ENCODE measurements at regions not wholly inside any gene's neighbourhood (a gene's known extent, or its start where the extent isn't known, plus 50 kb on each side); places are given as distances from the start of the nearest gene placed in this dataset.

DNA sequence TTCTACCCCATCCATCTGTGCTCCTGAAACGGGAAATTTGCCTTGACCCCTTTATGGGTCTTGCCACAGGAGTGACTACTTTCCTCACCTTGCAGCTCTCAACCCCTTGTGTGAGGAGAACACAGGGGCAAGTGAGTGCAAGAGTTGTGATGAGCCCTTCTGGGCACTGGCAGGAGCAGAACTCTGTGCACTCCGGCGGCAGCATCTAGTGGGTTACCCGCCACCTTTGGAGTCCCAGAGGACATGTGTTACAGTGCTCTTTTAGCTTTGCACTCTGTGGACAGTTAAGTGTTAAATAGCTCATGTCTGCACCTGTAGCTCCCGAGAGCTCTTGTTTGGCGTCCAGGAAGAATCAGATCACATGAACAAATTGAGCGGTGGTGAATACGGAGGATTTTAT, 940.2 kb downstream of the GRIK2 start:
- BruUV-seq (replicated peaks), result no TSS peak
- H3K4me3 ChIP-seq, result no peak overlapping the region
- ATAC-seq (no peak), DNase-seq (ENCODE audit: extremely low read depth in 1 of 4, low spot score in 3 of 4) (no peak), FAIRE-seq (no peak)
- 2% methylated on average over 8 of the region's 8 CpGs for WGBS (ENCODE audit: insufficient coverage, low coverage, missing lambda C conversion rate)
- H3K9me1 ChIP-seq (ENCODE audit: control insufficient read depth, insufficient read depth, low read length), result no peaks in the 10 kb centered on the region
- no peaks in the 10 kb centered on the region for H3K9me3 ChIP-seq (replicated peaks; ENCODE audit: control insufficient read depth, insufficient read depth, low read depth, low read length)
- H3K9ac ChIP-seq (ENCODE audit: insufficient read depth in 1 of 2, low read depth in 2 of 2, low read length in 2 of 2), result no peak overlapping the region
- ChIA-PET CTCF (ENCODE audit: low intra/inter-chr PET ratio) (no interaction called here), POLR2A (no interaction called here)
- H3K36me3 ChIP-seq (ENCODE audit: control insufficient read depth, insufficient read depth, low read length), result no peaks in the 10 kb centered on the region
- H2AFZ ChIP-seq (ENCODE audit: low read depth, low read length), result no peak overlapping the region
- H3K79me2 ChIP-seq (ENCODE audit: control insufficient read depth, insufficient read depth, low read length), result no peaks in the 10 kb centered on the region
- H4K20me1 ChIP-seq (replicated peaks; ENCODE audit: control insufficient read depth, insufficient read depth, low read length), result no peaks in the 10 kb centered on the region
- no peak overlapping the region for H3K27ac ChIP-seq (ENCODE audit: extremely low read depth, low read depth, low read length)
- intact Hi-C loops (cut with micrococcal nuclease) (no loop called here), in situ Hi-C loops (cut with MboI) (no loop called here)
- H3K4me2 ChIP-seq (ENCODE audit: insufficient read depth, low read length), result no peak overlapping the region
- no peaks in the 10 kb centered on the region for H3K27me3 ChIP-seq (ENCODE audit: control insufficient read depth in 2 of 2, insufficient read depth in 2 of 2, low read length in 2 of 2)
- TF ChIP-seq THRAP3 (IDR thresholded peaks at IDR 0.05; ENCODE audit: borderline replicate concordance), result no peak
- TF ChIP-seq ELF4 (CRISPR knock-in tag; IDR thresholded peaks at IDR 0.05), result no peak
- TF ChIP-seq, protein P1, sequence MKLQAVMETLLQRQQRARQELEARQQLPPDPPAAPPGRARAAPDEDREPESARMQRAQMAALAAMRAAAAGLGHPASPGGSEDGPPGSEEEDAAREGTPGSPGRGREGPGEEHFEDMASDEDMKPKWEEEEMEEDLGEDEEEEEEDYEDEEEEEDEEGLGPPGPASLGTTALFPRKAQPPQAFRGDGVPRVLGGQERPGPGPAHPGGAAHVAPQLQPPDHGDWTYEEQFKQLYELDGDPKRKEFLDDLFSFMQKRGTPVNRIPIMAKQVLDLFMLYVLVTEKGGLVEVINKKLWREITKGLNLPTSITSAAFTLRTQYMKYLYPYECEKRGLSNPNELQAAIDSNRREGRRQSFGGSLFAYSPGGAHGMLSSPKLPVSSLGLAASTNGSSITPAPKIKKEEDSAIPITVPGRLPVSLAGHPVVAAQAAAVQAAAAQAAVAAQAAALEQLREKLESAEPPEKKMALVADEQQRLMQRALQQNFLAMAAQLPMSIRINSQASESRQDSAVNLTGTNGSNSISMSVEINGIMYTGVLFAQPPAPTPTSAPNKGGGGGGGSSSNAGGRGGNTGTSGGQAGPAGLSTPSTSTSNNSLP (IDR thresholded peaks at IDR 0.05; ENCODE audit: borderline replicate concordance, low read depth, low read length), result no peak
- no peaks in the 10 kb centered on the region for H3K4me1 ChIP-seq (replicated peaks in 1 of 2; ENCODE audit: control insufficient read depth in 2 of 2, insufficient read depth in 2 of 2, low read length in 2 of 2)

DNA sequence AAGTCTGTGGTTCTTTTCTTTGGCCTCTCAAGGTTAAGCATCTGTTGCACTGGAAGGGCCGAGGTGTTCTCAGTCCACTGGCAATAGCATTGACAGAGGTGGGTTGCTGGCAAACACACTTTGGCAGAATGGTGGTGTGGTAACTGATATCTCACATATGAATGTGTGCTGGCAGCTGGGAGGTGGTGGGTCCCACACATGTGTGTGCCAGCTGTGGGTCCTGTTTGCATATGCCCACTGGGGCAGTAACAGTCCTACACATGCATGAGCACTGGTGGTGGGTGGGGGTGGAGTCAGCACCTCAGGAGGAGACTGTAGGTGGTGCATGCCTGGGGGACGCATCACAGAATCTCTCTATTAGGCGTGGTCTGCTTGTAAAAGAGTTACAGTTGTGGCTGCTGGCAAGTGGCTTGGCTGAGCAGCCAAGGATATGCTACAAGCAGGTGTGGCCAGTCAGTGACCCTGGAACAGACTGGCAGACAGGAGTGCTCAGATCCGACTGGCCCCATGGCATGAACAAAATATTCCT, 934.3 kb downstream of the GRIK2 start:
- H3K4me1 ChIP-seq (replicated peaks in 1 of 2; ENCODE audit: control insufficient read depth in 2 of 2, insufficient read depth in 2 of 2, low read length in 2 of 2), result no peaks in the 10 kb centered on the region
- FAIRE-seq (no peak), DNase-seq (ENCODE audit: extremely low read depth in 1 of 4, low spot score in 3 of 4) (no peak), ATAC-seq (no peak)
- H3K27me3 ChIP-seq (ENCODE audit: control insufficient read depth in 2 of 2, insufficient read depth in 2 of 2, low read length in 2 of 2), result no peaks in the 10 kb centered on the region
- no peaks in the 10 kb centered on the region for H3K36me3 ChIP-seq (ENCODE audit: control insufficient read depth, insufficient read depth, low read length)
- in situ Hi-C loops (cut with MboI), result no loop called here
- intact Hi-C loops (cut with micrococcal nuclease), result no loop called here
- H3K4me2 ChIP-seq (ENCODE audit: insufficient read depth, low read length), result no peak overlapping the region
- no peak overlapping the region for H2AFZ ChIP-seq (ENCODE audit: low read depth, low read length)
- H3K4me3 ChIP-seq, result no peak overlapping the region
- H3K27ac ChIP-seq (ENCODE audit: extremely low read depth, low read depth, low read length), result no peak overlapping the region
- no peaks in the 10 kb centered on the region for H3K79me2 ChIP-seq (ENCODE audit: control insufficient read depth, insufficient read depth, low read length)
- WGBS (ENCODE audit: insufficient coverage, low coverage, missing lambda C conversion rate), result 0% methylated on average over 4 of the region's 4 CpGs
- H4K20me1 ChIP-seq (replicated peaks; ENCODE audit: control insufficient read depth, insufficient read depth, low read length), result no peaks in the 10 kb centered on the region
- ChIA-PET POLR2A (no interaction called here), CTCF (ENCODE audit: low intra/inter-chr PET ratio) (no interaction called here)
- H3K9me3 ChIP-seq (replicated peaks; ENCODE audit: control insufficient read depth, insufficient read depth, low read depth, low read length), result no peaks in the 10 kb centered on the region; the same call in 1 of the 2 replicates
- no peaks in the 10 kb centered on the region for H3K9me1 ChIP-seq (ENCODE audit: control insufficient read depth, insufficient read depth, low read length)
- no TSS peak for BruUV-seq (replicated peaks)
- no peak overlapping the region for H3K9ac ChIP-seq (ENCODE audit: insufficient read depth in 1 of 2, low read depth in 2 of 2, low read length in 2 of 2)
- TF ChIP-seq E2F3 (CRISPR knock-in tag; IDR thresholded peaks at IDR 0.05) (no peak), HEY1 (CRISPR knock-in tag; IDR thresholded peaks at IDR 0.05; ENCODE audit: borderline replicate concordance) (no peak), SRSF3 (IDR thresholded peaks at IDR 0.05; ENCODE audit: insufficient read depth, low read length) (no peak), TAL1 (IDR thresholded peaks at IDR 0.05) (no peak), DPF2 (IDR thresholded peaks at IDR 0.05) (no peak), ZNF354B (CRISPR knock-in tag; IDR thresholded peaks at IDR 0.05) (no peak), MCM7 (IDR thresholded peaks at IDR 0.05) (no peak), ZFX (CRISPR knock-in tag; IDR thresholded peaks at IDR 0.05) (no peak), SMARCC2 (IDR thresholded peaks at IDR 0.05; ENCODE audit: low read depth) (no peak), MAFG (tag; conservative IDR thresholded peaks at IDR 0.05) (no peak), ZBED1 (IDR thresholded peaks at IDR 0.05) (no peak), ZNF444 (CRISPR knock-in tag; IDR thresholded peaks at IDR 0.05) (no peak)
- TF ChIP-seq, protein P2, sequence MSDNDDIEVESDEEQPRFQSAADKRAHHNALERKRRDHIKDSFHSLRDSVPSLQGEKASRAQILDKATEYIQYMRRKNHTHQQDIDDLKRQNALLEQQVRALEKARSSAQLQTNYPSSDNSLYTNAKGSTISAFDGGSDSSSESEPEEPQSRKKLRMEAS (CRISPR knock-in tag; IDR thresholded peaks at IDR 0.05), result no peak
- TF ChIP-seq, protein P3, sequence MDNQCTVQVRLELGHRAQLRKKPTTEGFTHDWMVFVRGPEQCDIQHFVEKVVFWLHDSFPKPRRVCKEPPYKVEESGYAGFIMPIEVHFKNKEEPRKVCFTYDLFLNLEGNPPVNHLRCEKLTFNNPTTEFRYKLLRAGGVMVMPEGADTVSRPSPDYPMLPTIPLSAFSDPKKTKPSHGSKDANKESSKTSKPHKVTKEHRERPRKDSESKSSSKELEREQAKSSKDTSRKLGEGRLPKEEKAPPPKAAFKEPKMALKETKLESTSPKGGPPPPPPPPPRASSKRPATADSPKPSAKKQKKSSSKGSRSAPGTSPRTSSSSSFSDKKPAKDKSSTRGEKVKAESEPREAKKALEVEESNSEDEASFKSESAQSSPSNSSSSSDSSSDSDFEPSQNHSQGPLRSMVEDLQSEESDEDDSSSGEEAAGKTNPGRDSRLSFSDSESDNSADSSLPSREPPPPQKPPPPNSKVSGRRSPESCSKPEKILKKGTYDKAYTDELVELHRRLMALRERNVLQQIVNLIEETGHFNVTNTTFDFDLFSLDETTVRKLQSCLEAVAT (IDR thresholded peaks at IDR 0.05), result no peak
